Stomach (tissue), 8 donors: ENCODE measurements at regions not wholly inside any gene's neighbourhood (a gene's known extent, or its start where the extent isn't known, plus 50 kb on each side); places are given as distances from the start of the nearest gene placed in this dataset.

Source experiments
- DNase-seq, 2 donors: peaks; one replicate each; pipeline versions ENCODE4 v3.0.0 to v3.0.0-alpha.2; 2013 to 2019
- H3K27ac ChIP-seq, 5 donors: fragments of 200-600 bp in 4 of 5; sonication (generic) in 4 of 5; one replicate each; pipeline ENCODE4 v1.5.1; 2013 to 2019; ENCODE audit warnings: mild to moderate bottlenecking in 1 of 5, moderate library complexity in 1 of 5
- H3K27me3 ChIP-seq, 3 donors: fragments of 200-600 bp; sonication (generic); one replicate each; pipeline ENCODE4 v1.5.1; 2017 to 2019; ENCODE audit warnings: mixed run types in 1 of 3
- H3K36me3 ChIP-seq, 4 donors: fragments of 200-600 bp; sonication (generic); 1 replicate in 3 of 4; 2 replicates in 1 of 4; pipeline ENCODE4 v1.5.1; 2016 to 2019
- H3K4me1 ChIP-seq, 4 donors: fragments of 200-600 bp; sonication (generic); one replicate each; pipeline ENCODE4 v1.5.1; 2016 to 2019
- H3K4me3 ChIP-seq, 4 donors: fragments of 200-600 bp; sonication (generic) in 3 of 4; one replicate each; pipeline ENCODE4 v1.5.1; 2016 to 2019; ENCODE audit warnings: mild to moderate bottlenecking in 1 of 4
- H3K9me3 ChIP-seq, 4 donors: fragments of 200-600 bp; sonication (generic); one replicate each; pipeline ENCODE4 v1.5.1; 2016 to 2019
- CTCF ChIP-seq, 7 experiments: fragments of 450-650 bp in 4 of 7; fragments of 200-600 bp in 3 of 7; sonication (generic) in 3 of 7; IDR thresholded peaks; one replicate each; pipeline ENCODE4 v1.5.1; 2016 to 2019; ENCODE audit warnings: antibody characterized with exemption in 7 of 7, control low read depth in 2 of 7, mild to moderate bottlenecking in 1 of 7
- EP300 ChIP-seq: sonication (generic); formaldehyde crosslinking; IDR thresholded peaks from one replicate; pipeline ENCODE4 v1.6.1; 2017; ENCODE audit warnings: antibody characterized with exemption
- POLR2A ChIP-seq, 4 donors: fragments of 450-650 bp; IDR thresholded peaks; one replicate each; pipeline ENCODE4 v1.6.1; 2016; ENCODE audit warnings: antibody characterized with exemption in 4 of 4, control low read depth in 2 of 4, mild to moderate bottlenecking in 1 of 4, moderate library complexity in 1 of 4
- POLR2AphosphoS5 ChIP-seq, 3 donors: sonication (generic); formaldehyde crosslinking; IDR thresholded peaks; one replicate each; pipeline ENCODE4 v1.6.1; 2016; ENCODE audit warnings: antibody characterized with exemption in 3 of 3
- WGBS, 5 donors: extraction: QIAGEN DNeasy Blood & Tissue Kit in 3 of 5; methylation state at CpG; one replicate each; pipeline versions ENCODE4 v1.1.5 to v1.1.7; 2013 to 2018; 5-methylcytosine and 5-hydroxymethylcytosine counted together
- intact Hi-C: fragments of 100-400 bp; cut with DNase I; formaldehyde crosslinking; loops from one replicate; pipeline ENCODE4 v1.15.1; 2023; ENCODE audit warnings: low total_unique reads
- donor health status: healthy with polysubstance abuse.
- donor health status: Bipolar disorder and iron deficiency.
- donor health status: healthy.

GRCh38 chr16:16817196-16817595 is 438.3 kb downstream of the NPIPA7 start:
- peaks cover 0 to 24% (median 17%) of the 10 kb centered on the region in 4 donors for H3K9me3 ChIP-seq

GRCh38 chr16:16821261-16821660 is 442.3 kb downstream of the NPIPA7 start:
- no peak for TF ChIP-seq EP300
- no peak for TF ChIP-seq POLR2AphosphoS5 (IDR thresholded peaks at IDR 0.05)
- TF ChIP-seq CTCF (IDR thresholded peaks at IDR 0.05) = no peak
- no peak for TF ChIP-seq POLR2A (IDR thresholded peaks at IDR 0.05)
- intact Hi-C loops = no loop called here
- peaks cover 0 to 27% (median 23%) of the 10 kb centered on the region in 4 donors for H3K9me3 ChIP-seq
- H3K27ac ChIP-seq = no peak overlapping the region
- H3K4me3 ChIP-seq = no peak overlapping the region
- no peaks in the 10 kb centered on the region for H3K4me1 ChIP-seq
- DNase-seq = no peak
- no peaks in the 10 kb centered on the region for H3K27me3 ChIP-seq
- H3K36me3 ChIP-seq = no peaks in the 10 kb centered on the region

More at GRCh38 chr16:16817196-16817595, 438.3 kb downstream of the NPIPA7 start:
- intact Hi-C loops = no loop called here
- 49 to 68% (median 57%) methylated on average over 2 of the region's 2 CpGs for WGBS, 5 donors
- peaks cover 0 to 6% (median 0%) of the 10 kb centered on the region in 3 donors for H3K27me3 ChIP-seq
- TF ChIP-seq EP300 (no peak), POLR2AphosphoS5 (IDR thresholded peaks at IDR 0.05) (no peak), POLR2A (IDR thresholded peaks at IDR 0.05) (no peak), CTCF (IDR thresholded peaks at IDR 0.05) (no peak)
- no peak overlapping the region for H3K4me3 ChIP-seq
- DNase-seq = no peak
- no peak overlapping the region for H3K27ac ChIP-seq
- no peaks in the 10 kb centered on the region for H3K4me1 ChIP-seq
- H3K36me3 ChIP-seq = no peaks in the 10 kb centered on the region

DNA sequence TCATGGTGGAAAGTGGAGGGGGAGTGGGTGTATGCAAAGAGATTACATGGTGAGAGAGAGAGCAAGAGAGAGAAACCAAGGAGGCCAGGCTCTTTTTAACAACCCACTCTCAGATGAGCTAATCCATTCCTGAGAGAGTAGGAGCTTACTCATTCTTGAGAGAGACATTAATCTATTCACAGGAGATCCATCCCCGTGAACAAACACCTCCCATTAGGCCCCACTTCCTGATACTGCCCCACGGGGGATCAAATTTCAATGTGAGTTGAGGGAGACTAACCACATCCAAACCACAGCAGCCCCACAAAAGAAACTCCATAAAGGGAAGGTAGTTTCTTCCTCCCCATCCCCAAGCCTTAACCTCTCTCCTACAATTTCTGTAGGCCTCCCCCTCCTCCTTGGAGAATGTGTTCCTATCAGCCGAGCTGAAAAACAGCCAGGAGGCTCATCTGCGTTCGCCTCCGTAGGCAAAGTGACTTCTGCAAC is 450.0 kb downstream of the NPIPA7 start:
- peaks cover 0 to 6% (median 3%) of the 10 kb centered on the region in 4 donors for H3K9me3 ChIP-seq
- no peaks in the 10 kb centered on the region for H3K36me3 ChIP-seq
- TF ChIP-seq POLR2AphosphoS5 (IDR thresholded peaks at IDR 0.05) (no peak), CTCF (IDR thresholded peaks at IDR 0.05) (no peak), POLR2A (IDR thresholded peaks at IDR 0.05) (no peak), EP300 (no peak)
- H3K4me3 ChIP-seq = no peak overlapping the region
- no peaks in the 10 kb centered on the region for H3K4me1 ChIP-seq
- H3K27ac ChIP-seq = no peak overlapping the region
- H3K27me3 ChIP-seq = peaks cover 0 to 8% (median 0%) of the 10 kb centered on the region in 3 donors
- WGBS, 5 donors = 14 to 39% (median 35%) methylated on average over 6 of the region's 6 CpGs
- intact Hi-C loops = no loop called here
- DNase-seq = no peak

GRCh38 chr16:16830401-16830800 is 451.5 kb downstream of the NPIPA7 start:
- H3K27ac ChIP-seq = no peak overlapping the region
- intact Hi-C loops = no loop called here
- no peaks in the 10 kb centered on the region for H3K4me1 ChIP-seq
- no peak overlapping the region for H3K4me3 ChIP-seq
- DNase-seq = no peak
- no peaks in the 10 kb centered on the region for H3K36me3 ChIP-seq
- no peak for TF ChIP-seq POLR2A (IDR thresholded peaks at IDR 0.05)
- TF ChIP-seq CTCF (IDR thresholded peaks at IDR 0.05) = no peak
- TF ChIP-seq EP300 = no peak
- TF ChIP-seq POLR2AphosphoS5 (IDR thresholded peaks at IDR 0.05) = no peak
- peaks cover 0 to 4% (median 0%) of the 10 kb centered on the region in 4 donors for H3K9me3 ChIP-seq
- peaks cover 0 to 8% (median 0%) of the 10 kb centered on the region in 3 donors for H3K27me3 ChIP-seq
- WGBS, 5 donors = 28 to 52% (median 39%) methylated on average over 1 of the region's 1 CpG
